Stimulated activated CD8-positive, alpha-beta memory T cell treated with anti-CD3 and anti-CD28 coated beads, Interleukin-12 subunit alpha, Interleukin-12 subunit beta, amount 100 ng/mL, for 24 hours (primary cell): ENCODE measurements at regions not wholly inside any gene's neighbourhood (a gene's known extent, or its start where the extent isn't known, plus 50 kb on each side); places are given as distances from the start of the nearest gene placed in this dataset.

ENCODE experiments used
- DNase-seq: peaks from one replicate; pipeline ENCODE4 v3.0.0-alpha.2; 2020; ENCODE audit errors: extremely low read depth

DNA sequence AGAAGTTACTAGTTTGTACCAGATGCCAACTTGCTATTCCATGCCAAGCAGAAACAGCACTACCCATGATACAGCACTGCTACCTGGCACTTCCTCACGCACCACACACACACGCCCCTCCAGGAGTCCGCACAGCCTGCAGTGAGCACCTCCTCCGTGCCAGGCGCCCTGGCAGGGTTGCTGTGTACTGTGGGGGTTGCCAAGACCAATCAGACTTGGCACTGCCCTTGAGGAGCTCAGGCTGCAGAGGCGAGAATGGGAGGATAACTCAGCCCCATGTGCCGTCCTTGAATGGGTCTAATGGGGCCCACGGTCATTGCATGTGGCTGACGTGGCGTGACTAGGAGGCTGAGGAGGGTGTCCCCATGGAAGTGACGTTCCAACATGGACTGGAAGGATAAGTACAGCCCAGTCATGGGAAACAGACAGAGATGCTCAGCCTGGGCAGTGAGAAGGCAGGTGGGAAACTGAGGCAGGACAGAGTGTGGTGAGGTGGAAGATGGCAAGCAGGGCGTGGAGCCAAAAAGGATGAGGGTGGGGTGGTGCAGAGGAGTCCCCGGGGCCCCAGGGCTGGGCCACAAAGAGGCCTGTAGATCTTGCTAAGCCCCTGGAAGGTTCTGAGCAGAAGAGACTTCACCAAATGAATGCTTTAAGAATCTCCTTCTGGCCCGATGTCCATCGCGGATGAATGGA lies 65.3 kb upstream of the C14orf180 start:
- no peak for DNase-seq

DNA sequence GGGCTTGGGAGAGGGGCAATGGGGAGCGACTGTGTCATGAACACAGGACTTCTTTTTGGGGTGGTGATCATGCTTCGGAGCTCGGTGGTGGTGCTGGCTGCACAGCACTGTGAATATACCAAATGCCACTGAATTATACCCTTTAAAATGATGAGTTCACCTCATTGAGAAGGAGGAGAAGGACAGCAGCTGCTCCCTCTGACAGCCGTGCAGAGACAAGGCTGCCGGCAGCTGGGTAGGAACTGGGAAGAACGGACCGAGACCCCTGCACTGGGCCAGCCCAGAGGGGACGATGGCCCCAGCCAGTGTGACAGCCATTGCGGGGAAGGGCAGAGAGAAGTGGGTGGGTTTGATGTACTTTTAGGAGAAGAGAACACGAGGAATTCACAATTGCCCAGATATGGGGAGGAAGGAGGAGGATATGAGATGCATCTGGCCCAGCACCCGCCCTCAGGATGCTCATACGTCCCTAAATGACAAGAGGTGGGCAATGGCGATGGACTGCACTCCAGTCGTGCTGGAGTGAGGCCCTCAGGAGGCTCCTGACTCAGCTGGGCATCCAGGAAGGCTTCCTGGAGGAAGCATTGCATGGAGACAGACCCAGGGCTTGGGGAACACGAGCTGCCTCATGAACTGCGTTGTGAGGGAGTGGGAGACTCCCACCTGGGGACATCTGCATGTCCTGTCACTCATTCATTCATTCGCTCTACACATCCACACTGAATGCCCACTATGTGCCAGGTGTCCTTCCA lies 64.3 kb upstream of the C14orf180 start:
- no peak for DNase-seq

DNA sequence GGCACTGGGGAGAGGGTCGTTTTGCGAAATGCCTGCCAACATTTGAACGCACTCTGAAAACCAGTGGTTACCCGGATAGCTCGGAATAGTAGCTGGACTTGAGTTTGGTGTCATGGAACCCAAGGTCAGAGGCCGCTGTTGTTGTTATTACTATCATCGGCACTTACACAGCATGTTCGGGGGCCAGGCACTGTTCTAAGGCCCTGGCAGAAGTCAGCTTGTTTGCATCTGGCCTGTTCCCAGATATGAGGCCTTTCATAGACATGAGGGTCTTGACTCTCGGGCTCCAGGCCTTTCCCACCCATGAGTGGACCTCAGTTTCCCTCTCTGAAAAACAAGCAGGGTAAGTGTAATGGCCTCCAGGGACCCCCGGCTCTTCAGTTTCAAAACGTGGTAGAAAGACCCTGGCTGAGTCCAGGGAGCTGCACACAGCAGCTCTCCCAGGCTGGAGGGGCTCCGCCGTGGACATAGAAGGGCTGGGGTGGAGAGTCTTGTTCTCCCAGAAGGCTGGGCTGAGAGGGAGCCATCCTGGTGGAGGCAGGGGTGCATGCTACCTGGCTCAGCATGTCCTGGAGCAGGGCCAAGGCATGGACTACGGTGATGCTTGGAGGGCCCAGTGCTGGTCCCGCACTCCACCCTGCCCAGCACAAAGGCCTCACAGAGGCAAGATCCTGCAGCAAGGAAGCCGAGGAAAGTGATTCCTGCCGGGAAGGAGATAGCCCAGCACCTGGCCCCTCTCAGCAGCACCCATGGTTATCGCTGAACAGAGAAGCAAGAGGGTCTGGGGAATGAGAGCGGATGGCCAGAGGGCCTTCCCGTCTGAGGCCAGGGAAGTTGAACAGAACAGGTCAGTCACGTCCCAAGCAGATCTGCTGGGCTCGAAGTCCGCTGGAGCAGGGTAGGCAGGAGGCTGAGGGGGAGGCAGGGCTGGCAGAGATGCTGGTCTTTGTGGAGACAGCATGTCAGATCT lies 63.5 kb upstream of the C14orf180 start:
- no peak for DNase-seq

DNA sequence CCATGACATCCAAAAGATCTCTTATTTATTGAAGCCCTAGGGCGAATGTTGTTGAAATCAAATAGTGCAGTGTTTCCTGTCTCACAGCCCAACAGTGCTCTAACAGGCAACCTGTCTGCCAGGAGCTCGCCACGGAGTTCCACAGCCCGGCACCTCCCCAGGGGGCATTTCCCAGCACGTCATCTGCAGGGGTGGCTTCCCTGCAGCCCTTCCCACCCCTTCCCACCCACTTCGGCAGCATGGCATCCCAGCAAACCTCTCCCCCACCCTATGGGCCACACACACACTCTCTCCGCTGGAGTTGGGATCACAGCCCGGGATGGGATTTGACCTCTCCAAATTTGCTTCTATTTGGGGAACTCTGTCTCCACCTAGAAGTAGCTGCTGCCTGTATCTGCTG lies 62.7 kb upstream of the C14orf180 start:
- DNase-seq: no peak

DNA sequence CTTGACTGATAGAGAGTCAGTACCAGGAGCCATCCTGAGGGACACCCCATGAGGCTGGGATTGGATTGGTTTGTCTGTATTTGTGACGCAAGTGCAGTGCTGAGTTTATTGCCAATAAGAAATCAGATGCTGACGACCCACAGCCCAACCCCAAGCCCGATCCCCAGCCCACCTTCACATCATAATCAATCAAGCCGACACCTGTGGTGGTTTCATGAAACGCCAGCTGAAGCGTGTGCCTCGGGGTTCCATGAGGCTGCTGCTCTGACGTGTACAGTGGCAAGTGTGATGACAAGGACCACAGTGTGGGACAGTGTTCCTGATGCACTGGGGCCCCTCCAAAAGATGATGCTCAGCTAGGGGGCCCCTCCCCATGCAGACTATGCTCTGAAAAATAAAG lies 62.1 kb upstream of the C14orf180 start:
- no peak for DNase-seq

DNA sequence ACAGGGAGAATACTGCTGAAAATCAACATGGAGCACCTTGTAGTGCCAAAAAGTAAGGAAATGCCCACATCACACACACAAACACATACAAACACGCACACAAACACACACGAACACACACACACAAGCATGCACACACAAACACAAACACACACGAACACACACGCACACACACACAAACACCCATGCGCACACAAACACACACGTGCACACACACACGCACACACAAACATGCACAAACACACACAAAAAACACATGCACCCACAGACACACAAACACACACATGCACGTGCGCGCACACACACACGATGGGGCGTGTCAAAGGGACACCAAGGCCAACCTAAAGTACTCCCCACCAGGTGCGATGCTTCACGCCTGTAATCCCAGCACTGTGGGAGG lies 61.7 kb upstream of the C14orf180 start:
- DNase-seq: no peak

DNA sequence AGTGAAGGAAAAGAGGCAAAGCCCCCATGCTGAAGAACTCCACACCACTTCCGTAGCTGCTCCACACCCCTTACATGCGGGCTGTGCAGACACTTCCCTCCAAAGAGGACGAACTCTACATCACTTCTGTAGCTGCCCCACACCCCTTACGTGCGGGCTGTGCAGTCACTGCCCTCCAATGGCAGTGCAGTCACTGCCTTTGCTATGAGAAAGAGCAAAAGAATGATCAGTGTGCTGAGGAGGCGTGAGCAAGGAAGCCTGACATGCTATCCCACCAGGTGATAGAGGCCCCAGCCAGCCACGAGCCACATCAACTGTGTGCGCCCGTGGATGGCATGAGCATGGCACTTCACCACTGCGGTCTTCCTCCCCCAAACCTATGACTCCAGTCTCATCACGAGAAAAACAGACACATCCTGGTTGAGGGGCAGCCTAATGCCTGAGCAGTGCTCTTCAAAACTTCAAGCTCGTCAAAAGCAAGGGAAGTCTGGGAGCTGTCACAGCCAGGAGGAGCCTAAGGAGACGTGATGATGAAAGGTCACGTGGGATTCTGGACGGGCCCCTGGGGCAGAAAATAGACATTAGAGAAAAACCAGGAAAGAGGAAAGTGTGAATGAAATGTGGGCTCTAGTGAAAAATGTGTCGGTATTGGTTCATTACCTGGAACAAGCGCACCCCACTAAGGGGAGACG lies 60.8 kb upstream of the C14orf180 start:
- no peak for DNase-seq

DNA sequence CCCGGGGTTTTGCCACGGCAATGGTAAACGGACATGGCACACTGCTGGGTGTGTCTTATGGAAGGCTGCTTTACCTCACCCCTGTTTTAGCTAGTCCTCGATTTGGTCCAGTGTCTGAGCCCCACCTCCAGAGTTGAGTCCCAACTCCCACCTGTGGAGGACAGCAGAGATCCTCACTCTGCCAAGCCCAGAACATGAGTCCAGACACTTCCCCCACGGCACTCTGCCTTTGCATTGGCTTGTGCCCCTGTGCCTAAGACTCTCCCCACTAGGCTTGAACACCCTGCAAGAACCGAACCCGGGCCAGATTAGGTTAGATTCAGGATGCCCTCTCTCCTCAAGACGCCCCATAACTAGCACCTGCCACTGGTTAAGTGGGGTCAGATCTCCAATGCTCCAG lies 59.8 kb upstream of the C14orf180 start:
- DNase-seq: no peak

DNA sequence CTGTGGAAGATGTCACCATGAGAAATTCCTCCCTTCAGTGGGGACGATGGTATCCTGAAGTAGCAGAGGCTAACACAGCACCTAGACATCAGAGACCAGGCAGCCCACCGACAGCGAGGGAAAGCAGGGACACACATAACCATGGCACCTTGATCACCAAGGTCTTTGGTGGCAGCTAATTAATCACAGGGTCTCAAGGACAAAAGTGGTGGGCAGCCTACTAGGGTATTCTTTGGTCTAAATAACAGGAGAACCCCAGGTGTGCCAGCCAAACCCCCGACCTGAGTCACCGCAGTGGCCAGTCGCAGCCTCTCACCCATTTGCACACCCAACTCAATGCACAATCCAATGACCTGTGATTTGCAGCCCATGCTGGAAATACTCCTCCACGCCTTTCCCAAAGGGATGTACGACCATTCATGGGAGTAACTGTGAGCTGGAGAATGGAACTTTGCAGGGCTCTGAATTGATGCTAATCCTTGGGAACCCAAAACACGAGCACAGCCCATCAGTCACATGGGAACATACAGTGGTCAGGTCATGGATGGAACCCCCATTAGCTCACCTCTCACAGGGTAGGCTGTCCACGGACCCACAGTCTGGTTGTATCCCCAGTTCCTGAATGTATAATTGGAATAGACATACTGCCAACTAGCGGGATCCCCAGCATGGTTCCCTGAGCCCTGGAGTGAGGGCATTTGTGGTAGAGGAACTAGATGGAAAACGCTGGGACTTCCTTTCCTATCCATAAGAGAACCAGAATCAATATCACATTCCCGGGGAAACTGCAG lies 58.7 kb upstream of the C14orf180 start:
- DNase-seq: no peak

DNA sequence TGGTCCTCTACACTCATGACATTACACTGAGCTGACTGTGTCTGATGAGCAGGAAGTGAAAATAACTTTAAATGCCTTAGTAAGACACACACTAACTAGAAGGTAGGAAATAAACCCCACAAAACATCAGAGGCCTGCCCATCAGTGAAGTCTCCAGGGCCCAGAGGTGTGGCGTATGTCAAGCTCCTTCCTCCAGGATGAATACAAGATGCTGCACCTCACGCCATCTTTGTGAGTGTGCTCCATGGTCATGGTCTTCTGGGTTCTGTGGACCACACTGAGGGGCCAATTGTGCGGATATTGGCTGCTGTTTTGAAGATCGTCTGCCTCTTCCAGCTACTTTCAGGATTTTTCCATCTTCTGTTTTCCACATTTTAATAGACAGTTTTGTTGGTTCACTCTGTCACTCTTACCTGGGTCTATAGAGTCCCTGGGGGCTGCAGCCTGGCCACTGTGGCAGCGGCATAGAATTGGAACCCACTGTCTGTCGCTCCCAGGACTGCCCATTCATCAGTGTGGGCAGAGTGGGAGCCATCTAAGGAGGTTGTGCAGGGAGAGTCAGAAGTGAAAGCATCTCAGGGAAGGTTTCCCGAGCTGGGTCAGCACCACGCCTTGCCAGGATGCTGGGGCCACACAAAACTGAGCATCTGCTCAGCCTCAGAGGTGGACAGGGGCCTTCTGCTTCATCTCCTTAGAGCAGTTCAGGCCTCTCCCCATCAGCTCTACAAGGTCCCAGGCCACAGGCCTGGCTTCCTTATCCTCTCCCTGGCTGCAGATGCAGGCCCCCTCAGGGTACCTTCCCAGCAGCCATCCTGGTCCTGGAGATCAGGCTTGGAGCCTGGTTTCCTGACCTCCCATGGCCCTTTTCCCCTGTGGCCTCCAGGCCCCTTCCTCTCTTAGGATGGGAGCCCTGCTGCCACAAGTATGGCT lies 57.5 kb upstream of the C14orf180 start:
- DNase-seq: no peak

DNA sequence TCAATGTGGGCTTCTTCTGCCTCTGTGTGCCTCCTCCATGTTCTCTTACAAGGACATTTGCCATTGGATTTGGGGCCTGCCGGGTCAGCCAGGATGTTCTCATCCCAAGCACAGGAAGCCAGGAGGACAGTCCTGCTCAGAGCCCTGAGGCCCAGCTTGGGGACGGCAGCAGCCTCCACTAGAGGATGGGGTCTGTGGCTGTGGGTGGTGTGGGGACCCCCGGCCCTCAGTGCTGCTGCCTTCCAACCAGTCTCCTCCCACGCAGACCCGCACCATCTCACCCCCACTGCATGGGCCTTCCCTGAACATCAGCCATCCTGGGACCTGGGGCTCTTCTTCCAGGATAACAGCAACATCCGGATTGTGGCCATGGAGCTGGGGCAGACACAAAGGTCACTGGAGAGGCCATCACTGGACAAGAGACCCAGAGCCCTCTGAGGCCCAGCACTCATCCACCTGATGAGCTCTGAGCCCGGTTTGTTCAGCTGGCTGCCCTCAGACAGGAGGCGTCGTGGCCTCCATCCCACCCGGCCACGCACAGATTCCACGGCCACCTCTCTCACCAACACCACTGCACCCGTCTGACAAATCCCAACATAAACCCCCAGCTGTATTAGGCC lies 56.5 kb upstream of the C14orf180 start:
- no peak for DNase-seq

DNA sequence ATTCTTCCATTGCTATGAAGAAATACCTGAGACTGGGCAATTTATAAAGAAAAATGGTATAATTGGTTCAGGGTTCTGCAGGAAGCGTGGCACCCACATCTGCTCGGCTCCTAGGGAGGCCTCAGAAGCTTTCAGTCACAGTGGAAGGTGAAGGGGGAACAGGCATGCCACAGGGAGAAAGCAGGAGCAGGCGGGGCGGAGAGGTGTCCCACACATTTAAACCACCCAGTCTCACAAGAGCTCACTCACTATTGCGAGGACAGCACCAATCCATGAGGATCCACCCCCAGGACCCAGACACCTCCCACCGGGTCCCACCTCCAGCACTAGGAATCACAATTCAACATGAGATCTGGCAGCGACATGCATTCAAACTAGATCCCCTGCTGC lies 56.0 kb upstream of the C14orf180 start:
- no peak for DNase-seq

DNA sequence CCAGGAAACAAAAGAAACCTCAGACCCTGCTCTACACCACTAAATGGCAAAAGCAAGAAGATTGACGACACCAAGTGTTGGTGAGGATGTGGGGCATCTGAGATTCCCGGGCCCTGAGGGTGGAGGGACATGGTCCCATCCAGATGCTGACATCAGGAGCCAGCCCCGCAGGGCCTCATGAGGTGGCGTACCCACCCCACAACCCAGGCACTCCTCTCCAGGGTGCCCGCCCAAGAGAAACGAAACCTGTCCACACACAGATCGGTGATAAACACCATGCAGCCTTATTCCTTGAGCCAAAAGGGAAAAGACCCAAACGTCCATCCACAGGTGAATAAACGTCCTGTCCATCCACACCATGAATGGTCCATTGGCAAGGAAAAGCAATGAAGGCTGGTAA lies 54.8 kb upstream of the C14orf180 start:
- DNase-seq: no peak

DNA sequence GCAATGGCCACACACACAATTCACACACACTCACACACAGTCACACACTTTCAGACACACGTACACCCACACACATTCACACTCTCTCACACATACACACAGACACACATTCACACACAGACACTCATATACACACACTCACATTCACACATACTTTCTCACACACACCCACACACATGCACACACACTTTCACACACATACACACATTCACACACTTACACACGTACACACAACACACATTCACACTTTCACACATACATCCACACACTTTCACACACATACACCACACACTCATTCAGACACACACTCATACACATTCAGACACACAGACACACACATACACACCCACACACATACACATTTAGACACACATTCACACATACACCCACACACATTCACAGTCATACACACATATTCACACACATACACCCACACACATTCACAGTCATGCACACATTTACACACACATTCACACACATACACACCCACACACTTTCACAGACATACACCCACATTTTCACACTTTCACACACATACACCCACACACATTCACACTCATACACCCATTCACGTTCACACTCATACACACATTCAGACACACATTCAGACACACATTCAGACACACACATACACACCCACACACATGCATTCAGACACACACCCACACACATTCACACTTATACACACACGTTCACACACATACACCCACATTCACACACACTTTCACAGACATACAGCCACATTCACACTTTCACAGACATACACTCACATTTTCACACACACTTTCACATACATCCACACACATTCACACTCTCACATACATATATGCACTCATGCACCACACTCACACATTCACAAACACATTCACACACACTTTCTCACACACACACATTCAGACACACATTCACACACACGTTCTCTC lies 52.6 kb upstream of the C14orf180 start:
- no peak for DNase-seq

DNA sequence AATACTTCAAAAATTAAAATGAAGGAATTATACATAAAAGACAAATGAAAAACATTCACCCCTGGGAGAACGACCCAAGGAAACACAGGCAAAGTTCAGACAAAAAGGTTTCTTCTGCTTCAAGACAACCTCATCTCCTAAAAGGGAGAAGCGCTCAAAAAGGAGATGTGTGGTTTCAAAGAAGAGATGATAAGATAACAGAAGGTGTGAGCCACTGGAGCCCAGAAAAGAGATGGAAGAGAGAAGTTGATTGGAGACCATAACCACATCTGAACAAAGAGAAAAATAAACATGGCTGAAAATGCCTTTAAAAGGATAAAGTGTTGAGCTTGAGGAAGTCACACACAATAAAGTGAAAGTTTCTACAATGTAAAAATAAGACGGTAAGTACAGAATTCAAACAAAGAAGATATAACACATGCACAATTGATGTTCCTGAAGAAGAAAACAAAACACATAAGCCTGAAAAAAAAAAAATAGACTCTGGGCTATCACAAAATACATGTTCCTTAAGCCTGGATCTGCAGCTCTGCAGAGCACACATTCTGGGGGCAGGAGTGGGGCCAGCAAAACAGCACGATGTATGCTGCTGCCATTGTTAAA lies 51.6 kb upstream of the C14orf180 start:
- no peak for DNase-seq

DNA sequence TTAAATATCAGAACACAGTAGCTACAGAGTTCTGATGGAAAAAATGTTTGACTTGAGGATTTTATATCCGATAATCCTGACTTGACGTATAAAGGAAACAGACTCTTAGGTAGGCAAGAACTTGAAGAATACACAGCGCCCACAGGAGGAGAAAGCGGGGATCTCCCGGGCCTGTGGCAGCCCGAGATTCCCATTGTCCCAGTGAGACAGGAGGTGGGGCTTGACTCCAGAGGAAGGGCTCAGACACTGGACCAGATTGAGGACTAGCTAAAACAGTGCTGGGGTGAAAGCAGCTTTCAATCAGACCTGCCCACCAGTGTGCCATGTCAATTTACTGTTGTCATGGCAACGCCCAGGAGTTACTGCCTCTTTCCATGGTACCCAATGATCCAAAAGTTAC lies 51.1 kb upstream of the C14orf180 start:
- DNase-seq: no peak
